ENCODE measurements at regions not wholly inside any gene's neighbourhood (a gene's known extent, or its start where the extent isn't known, plus 50 kb on each side); places are given as distances from the start of the nearest gene placed in this dataset.

GRCh38 chr10:10434312-10434711 is 583.4 kb upstream of the CELF2 start:
- TF ChIP-seq POLR2AphosphoS5 (IDR thresholded peaks at IDR 0.05; ENCODE audit: low read depth, low read length) (no peak), TAF1 (IDR thresholded peaks at IDR 0.05; ENCODE audit: borderline replicate concordance, low read depth, low read length) (no peak), POLR2A (IDR thresholded peaks at IDR 0.05; ENCODE audit: low read depth, low read length) (no peak)
- FAIRE-seq = no peak
- DNase-seq (ENCODE audit: insufficient read length) = no peak

DNA sequence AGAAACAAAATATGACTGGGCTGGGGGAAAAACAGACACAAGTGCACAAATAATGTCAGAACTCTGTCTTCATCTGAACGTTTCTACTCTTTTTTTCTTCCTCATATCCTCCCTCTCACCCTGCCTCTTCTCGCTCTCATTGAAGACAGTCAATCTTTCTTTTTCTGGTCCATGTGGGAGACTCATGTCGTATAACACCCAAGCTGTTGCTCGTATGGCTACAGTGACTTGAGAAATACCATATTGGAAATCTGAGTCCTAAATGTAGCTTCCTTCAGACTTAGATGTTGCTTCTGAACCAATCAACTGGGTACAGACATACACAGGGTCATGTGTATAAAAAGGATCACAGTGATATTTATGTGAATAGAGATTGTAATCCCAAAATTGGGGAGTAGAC is 579.8 kb upstream of the CELF2 start:
- DNase-seq (ENCODE audit: insufficient read length) = no peak
- no peak for FAIRE-seq
- TF ChIP-seq POLR2AphosphoS5 (IDR thresholded peaks at IDR 0.05; ENCODE audit: low read depth, low read length) (no peak), TAF1 (IDR thresholded peaks at IDR 0.05; ENCODE audit: borderline replicate concordance, low read depth, low read length) (no peak), POLR2A (IDR thresholded peaks at IDR 0.05; ENCODE audit: low read depth, low read length) (no peak)

DNA sequence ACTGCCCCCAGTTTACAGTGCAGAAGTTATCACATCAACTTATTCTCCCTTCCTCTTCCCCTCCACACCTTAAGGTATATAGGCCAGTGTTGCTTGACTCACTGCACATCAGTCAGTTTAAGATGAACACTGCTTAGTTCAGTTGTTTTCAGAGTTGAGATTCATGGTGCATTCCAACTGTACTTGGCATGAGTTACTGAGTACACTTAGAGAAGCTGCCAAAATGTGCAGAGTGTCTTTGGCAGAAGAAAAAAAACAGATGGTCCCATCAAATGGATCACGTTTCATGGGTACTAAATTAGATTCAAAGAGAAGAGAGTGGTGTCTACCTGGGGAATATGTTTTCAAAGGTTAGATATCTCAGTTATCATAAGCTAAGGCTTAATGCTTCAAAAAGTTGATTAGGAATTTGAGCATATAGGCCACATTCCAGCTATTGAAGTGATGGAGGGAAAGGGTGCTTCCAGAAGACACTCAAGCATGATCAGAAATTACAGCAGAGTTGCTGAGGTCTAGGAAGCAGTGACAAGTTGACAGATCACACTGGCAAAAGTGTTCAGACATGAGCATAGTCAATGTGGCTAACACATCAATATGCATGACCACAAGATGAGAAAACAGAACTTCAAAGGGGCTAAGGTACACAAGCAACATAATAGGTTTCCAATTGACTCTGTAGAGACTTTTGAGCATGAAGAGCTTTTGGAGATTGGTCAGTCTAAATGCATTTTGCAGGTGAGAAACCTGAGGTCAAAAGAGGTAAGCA is 579.2 kb upstream of the CELF2 start:
- FAIRE-seq = no peak
- DNase-seq (ENCODE audit: insufficient read length) = no peak
- no peak for TF ChIP-seq POLR2AphosphoS5 (IDR thresholded peaks at IDR 0.05; ENCODE audit: low read depth, low read length)
- no peak for TF ChIP-seq POLR2A (IDR thresholded peaks at IDR 0.05; ENCODE audit: low read depth, low read length)
- no peak for TF ChIP-seq TAF1 (IDR thresholded peaks at IDR 0.05; ENCODE audit: borderline replicate concordance, low read depth, low read length)

GRCh38 chr10:10456856-10457255 is 560.8 kb upstream of the CELF2 start:
- no peak for FAIRE-seq
- TF ChIP-seq POLR2AphosphoS5 (IDR thresholded peaks at IDR 0.05; ENCODE audit: low read depth, low read length) (no peak), POLR2A (IDR thresholded peaks at IDR 0.05; ENCODE audit: low read depth, low read length) (no peak), TAF1 (IDR thresholded peaks at IDR 0.05; ENCODE audit: borderline replicate concordance, low read depth, low read length) (no peak)
- DNase-seq (ENCODE audit: insufficient read length) = no peak

GRCh38 chr10:10460451-10460850 is 557.2 kb upstream of the CELF2 start:
- no peak for FAIRE-seq
- TF ChIP-seq TAF1 (IDR thresholded peaks at IDR 0.05; ENCODE audit: borderline replicate concordance, low read depth, low read length) (no peak), POLR2AphosphoS5 (IDR thresholded peaks at IDR 0.05; ENCODE audit: low read depth, low read length) (no peak), POLR2A (IDR thresholded peaks at IDR 0.05; ENCODE audit: low read depth, low read length) (no peak)
- DNase-seq (ENCODE audit: insufficient read length) = no peak

DNA sequence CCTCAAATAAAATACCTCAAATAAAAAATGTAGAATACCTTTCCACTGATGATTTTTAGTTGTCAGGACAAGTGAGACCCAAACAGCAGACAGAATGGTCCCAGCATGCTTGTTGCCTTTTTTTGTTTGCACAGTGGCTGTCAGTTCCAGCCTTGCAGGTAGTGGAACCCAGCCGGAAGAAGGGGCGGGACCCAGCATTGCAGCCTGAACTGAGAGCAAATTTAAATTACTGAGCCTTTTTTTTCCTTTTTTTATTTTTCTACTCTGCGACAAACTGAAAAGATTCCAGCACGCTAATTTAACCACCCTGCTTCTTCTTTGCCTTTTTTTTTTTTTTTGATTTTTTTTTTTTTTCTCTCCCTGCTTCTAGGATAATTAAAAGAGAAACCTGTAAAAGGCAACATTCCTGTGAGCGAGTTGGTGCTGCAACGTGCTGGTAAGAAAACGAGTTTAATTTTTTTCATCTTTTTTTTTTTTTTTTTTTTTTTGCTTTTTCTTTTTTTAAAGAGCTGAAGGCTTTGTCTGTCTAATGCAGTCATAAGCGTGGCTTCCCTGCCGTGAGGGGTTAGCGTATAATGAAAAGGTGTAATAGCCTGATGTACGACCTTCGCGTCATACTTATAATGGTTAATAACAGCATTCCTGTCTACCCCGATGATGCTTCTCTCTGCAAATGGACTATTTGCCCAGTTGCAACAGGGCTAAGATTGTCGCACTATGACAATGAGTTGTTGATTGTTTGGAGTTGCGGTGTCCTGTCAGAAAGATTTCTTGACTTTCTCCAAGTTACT is 555.3 kb upstream of the CELF2 start:
- DNase-seq (ENCODE audit: insufficient read length) (no peak), FAIRE-seq (no peak)
- TF ChIP-seq TAF1 (IDR thresholded peaks at IDR 0.05; ENCODE audit: borderline replicate concordance, low read depth, low read length) = no peak
- no peak for TF ChIP-seq POLR2A (IDR thresholded peaks at IDR 0.05; ENCODE audit: low read depth, low read length)
- TF ChIP-seq POLR2AphosphoS5 (IDR thresholded peaks at IDR 0.05; ENCODE audit: low read depth, low read length) = no peak

GRCh38 chr10:10471758-10472157 is 545.9 kb upstream of the CELF2 start:
- no peak for FAIRE-seq
- no peak for TF ChIP-seq POLR2AphosphoS5 (IDR thresholded peaks at IDR 0.05; ENCODE audit: low read depth, low read length)
- TF ChIP-seq TAF1 (IDR thresholded peaks at IDR 0.05; ENCODE audit: borderline replicate concordance, low read depth, low read length) = no peak
- TF ChIP-seq POLR2A (IDR thresholded peaks at IDR 0.05; ENCODE audit: low read depth, low read length) = no peak
- DNase-seq (ENCODE audit: insufficient read length) = no peak

DNA sequence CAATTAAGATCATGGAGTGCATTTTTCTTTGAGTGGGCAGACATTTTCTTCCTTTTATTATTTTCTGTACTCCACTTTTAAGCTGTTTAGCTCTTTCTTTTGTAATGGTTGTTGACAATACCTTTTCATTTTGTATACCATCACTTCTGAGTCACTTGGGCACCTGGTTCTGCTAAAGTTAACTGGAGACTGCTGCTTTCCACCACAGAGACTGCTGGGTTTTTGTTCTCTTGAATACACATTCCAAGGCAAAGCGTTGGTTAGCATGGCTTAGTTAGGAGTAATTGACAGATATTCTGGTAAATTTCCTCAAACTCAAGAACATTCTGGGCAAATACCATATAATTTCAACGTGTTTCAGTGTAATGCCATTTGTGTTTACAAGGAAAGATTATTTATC is 541.9 kb upstream of the CELF2 start:
- no peak for TF ChIP-seq POLR2A (IDR thresholded peaks at IDR 0.05; ENCODE audit: low read depth, low read length)
- no peak for TF ChIP-seq TAF1 (IDR thresholded peaks at IDR 0.05; ENCODE audit: borderline replicate concordance, low read depth, low read length)
- no peak for TF ChIP-seq POLR2AphosphoS5 (IDR thresholded peaks at IDR 0.05; ENCODE audit: low read depth, low read length)
- DNase-seq (ENCODE audit: insufficient read length) = no peak
- FAIRE-seq = no peak

GRCh38 chr10:10477844-10478243 is 539.8 kb upstream of the CELF2 start:
- no peak for DNase-seq (ENCODE audit: insufficient read length)
- TF ChIP-seq POLR2A (IDR thresholded peaks at IDR 0.05; ENCODE audit: low read depth, low read length) = no peak
- TF ChIP-seq POLR2AphosphoS5 (IDR thresholded peaks at IDR 0.05; ENCODE audit: low read depth, low read length) = no peak
- TF ChIP-seq TAF1 (IDR thresholded peaks at IDR 0.05; ENCODE audit: borderline replicate concordance, low read depth, low read length) = no peak

DNA sequence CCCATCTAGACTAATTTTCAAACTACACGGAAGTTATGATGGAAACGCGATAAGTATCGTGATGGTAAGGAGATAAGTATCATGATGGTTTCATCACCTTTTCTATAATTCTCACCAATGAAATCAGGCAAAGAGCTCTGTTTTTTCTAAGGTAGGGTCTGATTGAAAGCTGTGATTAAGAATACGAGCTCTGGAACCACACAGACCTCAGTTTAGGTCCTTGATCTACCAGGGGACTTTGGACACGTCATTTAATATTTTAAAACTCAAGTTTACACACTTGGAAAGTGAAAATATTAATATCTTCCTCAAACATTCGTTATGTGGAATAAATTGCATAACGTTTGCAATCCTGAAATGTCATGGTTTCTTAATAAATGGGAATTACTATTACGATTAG is 538.2 kb upstream of the CELF2 start:
- TF ChIP-seq POLR2AphosphoS5 (IDR thresholded peaks at IDR 0.05; ENCODE audit: low read depth, low read length) (no peak), TAF1 (IDR thresholded peaks at IDR 0.05; ENCODE audit: borderline replicate concordance, low read depth, low read length) (no peak), POLR2A (IDR thresholded peaks at IDR 0.05; ENCODE audit: low read depth, low read length) (no peak)
- FAIRE-seq = no peak
- no peak for DNase-seq (ENCODE audit: insufficient read length)

More at GRCh38 chr10:10477844-10478243, 539.8 kb upstream of the CELF2 start:
- no peak for FAIRE-seq

- TF ChIP-seq TAF1 (IDR thresholded peaks at IDR 0.05; ENCODE audit: borderline replicate concordance, low read depth, low read length) = no peak
- no peak for TF ChIP-seq POLR2AphosphoS5 (IDR thresholded peaks at IDR 0.05; ENCODE audit: low read depth, low read length)
- no peak for TF ChIP-seq POLR2A (IDR thresholded peaks at IDR 0.05; ENCODE audit: low read depth, low read length)
- FAIRE-seq = no peak
- DNase-seq (ENCODE audit: insufficient read length) = no peak
Measured at GRCh38 chr10:10482613-10483012, 535.1 kb upstream of the CELF2 start.

- DNase-seq (ENCODE audit: insufficient read length) = no peak
- no peak for FAIRE-seq
- TF ChIP-seq POLR2A (IDR thresholded peaks at IDR 0.05; ENCODE audit: low read depth, low read length) (no peak), POLR2AphosphoS5 (IDR thresholded peaks at IDR 0.05; ENCODE audit: low read depth, low read length) (no peak), TAF1 (IDR thresholded peaks at IDR 0.05; ENCODE audit: borderline replicate concordance, low read depth, low read length) (no peak)
Measured at GRCh38 chr10:10489076-10489475, 528.6 kb upstream of the CELF2 start.
